ENCODE measurements at regions not wholly inside any gene's neighbourhood (a gene's known extent, or its start where the extent isn't known, plus 50 kb on each side); places are given as distances from the start of the nearest gene placed in this dataset.

DNA sequence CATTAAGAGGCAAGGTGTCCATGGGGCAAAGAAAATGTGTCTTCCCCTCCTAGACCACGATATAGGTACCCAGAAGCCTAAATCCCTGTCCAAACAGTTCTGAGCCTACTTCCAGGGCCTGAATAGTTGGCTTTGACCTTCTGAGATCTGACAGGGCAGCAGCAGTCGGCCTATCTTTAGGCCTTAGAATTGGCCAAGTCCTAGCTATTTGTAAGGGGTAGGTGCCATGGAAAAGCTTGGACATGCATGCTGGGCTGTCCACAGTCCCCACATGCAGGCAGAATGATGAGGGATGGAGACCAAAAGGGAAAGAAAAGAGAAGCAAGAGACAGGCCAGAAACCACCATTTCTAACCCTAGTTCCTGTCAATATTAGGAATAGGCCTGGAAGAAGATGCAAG is 346.1 kb downstream of the ANXA1 start:
- TF ChIP-seq SMC3 (IDR thresholded peaks at IDR 0.05; ENCODE audit: low read depth, low read length) = no peak
- TF ChIP-seq, protein P1, sequence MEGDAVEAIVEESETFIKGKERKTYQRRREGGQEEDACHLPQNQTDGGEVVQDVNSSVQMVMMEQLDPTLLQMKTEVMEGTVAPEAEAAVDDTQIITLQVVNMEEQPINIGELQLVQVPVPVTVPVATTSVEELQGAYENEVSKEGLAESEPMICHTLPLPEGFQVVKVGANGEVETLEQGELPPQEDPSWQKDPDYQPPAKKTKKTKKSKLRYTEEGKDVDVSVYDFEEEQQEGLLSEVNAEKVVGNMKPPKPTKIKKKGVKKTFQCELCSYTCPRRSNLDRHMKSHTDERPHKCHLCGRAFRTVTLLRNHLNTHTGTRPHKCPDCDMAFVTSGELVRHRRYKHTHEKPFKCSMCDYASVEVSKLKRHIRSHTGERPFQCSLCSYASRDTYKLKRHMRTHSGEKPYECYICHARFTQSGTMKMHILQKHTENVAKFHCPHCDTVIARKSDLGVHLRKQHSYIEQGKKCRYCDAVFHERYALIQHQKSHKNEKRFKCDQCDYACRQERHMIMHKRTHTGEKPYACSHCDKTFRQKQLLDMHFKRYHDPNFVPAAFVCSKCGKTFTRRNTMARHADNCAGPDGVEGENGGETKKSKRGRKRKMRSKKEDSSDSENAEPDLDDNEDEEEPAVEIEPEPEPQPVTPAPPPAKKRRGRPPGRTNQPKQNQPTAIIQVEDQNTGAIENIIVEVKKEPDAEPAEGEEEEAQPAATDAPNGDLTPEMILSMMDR (IDR thresholded peaks at IDR 0.05) = no peak

Measured in SK-N-SH (cell line).